GM19193 (cell line): ENCODE measurements at regions not wholly inside any gene's neighbourhood (a gene's known extent, or its start where the extent isn't known, plus 50 kb on each side); places are given as distances from the start of the nearest gene placed in this dataset.

Source experiments
- POLR2A ChIP-seq: IDR thresholded peaks from 4 replicates; pipeline ENCODE4 v1.6.1; 2011; ENCODE audit not compliant: insufficient read depth, insufficient read length; ENCODE audit errors: extremely low read depth

DNA sequence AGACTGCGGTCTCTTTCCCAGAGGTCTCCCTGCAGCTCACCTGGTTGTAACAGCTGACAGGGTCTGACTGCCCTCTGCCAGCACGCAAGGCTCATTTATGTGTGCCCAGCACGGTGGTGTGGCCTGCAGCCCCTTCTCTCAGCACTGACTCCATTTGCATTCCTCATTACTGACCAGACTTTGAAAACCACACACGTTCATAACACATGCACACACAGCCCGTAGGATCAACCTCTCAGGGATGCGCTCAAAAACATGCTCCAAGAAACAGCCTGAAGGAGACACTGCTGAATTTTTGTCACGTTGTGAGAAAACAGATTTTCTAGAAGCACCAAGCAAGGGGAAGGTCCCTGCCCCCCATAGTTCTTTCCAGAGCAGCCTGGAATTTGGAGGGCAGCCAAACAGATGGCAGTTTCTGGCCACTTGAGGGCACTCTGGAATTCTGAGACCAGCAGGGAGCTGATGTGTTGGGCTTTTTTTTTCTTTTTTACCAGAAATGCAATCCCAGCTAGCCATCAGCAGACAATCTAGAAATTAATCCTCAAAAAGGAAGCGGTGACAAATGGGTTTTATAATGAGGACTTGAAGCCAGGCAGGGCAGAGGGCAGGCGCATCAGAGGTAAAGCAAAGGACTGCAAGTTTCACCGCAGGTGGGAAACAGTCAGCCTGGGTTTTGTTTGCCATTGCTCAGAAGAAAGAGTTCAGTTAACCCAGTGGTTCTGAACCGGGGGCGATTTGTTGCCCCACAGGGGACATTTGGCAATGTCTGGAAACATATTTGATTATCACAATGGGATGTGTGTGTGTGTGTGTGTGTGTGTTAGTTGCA is 170.5 kb upstream of the PROK2 start:
- TF ChIP-seq POLR2A: no peak

DNA sequence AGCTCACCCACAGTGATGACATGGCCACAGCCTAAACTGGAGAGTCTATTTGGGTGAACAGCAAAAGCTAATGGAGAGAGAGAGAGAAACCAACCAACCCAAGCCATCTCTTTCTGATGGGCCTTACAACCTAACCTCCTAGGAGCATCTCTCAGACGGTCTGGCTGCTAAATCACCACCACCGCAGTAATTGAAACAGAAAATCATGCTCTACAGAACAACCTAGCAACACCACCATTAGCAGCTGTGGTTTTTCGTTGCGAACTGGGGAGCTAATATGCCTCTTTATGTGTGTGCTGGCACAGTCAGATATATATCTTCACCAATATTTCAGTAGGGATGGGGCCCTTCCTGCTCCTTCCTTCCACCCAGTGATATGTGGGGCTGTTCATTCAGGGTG is 166.9 kb upstream of the PROK2 start:
- no peak for TF ChIP-seq POLR2A

DNA sequence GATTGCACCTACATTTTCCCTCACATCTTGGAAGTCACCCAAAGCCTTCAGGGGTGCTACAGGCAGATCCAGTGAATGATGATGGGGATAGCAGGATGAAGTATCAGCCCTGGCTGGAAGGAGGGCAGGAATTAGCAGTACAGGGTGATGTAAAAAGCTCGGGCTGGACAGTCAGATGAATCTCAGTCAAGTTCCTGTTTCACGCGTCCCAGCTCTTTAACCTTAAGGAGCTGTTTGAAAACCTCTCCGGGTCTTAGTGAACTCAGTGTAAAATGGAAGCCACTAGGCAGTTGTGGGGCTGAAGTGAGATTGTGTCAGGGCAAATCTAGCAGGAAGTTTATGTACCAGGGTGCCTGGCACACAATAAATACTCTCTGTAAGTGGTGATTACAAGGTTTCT is 166.4 kb upstream of the PROK2 start:
- TF ChIP-seq POLR2A: no peak

DNA sequence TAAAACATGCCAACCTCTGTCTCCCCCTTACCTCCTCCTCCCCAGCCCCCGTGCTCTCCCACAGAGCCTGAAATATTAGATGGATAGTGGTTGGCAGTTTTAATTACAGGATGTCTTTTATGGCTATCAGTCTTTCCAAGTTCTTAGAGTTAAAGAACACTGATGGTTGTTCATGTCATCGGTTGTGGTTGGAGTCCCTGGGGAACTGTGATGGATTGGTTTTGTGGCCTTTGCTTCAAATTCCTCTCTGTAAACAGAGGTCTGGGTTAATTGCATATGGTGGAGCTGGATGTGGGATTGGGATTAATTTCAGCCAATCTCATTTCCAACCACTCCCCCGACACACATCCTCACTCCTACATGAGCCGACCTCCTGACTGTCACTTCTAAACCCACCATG is 164.5 kb upstream of the PROK2 start:
- no peak for TF ChIP-seq POLR2A

DNA sequence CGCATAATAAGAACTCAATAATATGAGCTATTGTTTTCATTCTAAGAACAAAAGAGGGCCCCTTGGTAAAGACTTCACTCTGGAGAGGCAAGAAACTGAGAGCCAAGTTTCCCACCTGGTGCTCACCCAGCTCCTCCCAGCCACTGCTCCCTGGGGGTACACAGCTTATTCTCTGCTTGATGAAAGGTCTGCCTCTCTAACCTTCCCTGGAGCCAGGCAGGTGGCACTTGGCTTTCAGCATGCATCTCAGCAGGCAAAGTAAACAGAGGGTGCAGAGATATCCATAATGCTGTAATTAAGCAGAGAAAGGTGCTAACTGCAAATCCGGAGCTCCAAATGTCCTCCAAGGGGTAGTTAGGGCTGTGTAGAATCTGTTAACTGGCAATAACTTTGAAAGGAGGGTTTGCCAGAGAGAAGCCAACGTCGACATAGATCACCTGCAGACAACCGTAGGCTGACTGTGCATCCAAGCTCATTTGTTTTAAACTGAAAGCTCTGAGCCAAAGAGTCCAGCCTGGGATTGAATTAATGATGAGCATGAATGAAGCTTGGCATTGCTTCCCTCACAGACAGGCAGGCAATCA is 159.6 kb upstream of the PROK2 start:
- TF ChIP-seq POLR2A: no peak

DNA sequence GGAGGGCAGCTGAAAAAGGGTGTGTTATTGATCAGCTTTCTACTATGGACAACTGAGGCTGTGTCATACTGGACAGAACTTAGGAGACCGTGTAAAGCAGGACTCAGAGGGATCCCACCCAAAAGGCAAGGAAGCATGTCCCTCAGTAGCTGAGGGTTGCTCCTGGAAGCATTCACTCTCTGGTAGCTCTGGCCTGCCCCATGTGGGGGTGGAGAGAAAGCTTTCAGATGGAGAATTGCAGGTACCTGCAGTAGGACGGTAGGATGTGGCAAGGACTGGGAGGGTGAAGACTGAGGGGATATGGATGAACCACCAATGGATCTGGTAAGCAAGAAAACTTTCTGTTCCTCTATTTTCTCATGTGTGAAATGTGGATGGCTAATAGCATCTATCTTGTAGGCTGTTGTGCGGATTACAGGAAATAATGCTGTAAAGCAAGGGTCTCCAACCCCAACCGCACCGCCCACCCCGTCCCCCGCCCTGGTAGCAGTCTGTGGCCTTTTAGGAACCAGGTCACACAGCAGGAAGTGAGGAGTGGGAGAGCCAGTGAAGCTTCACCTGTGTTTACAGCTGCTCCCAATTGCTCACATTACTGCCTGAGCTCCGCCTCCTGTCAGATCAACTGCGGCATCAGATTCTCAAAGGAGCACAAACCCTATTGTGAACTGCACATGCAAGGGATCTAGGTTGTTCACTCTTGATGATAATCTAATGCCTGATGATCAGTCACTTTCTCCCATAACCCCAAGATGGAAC is 157.7 kb upstream of the PROK2 start:
- TF ChIP-seq POLR2A: no peak

DNA sequence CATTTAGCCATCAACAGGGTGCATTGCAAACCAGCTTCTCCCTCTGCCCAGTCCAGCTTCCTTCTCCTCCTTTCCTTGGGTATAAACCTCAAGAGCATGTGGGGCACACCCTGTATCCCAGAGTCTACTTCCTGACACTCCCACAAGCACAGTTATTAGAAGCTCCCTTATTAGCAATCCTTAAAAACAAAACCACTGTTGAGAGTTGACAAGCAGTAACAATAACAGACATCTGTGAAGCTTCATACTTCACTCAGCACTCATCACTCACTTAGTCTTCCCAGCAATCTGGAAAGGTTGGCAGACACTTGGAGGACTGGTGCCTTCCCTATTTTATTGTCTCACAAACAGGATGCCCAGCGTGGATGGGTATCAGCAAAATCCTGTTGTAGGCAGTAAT is 155.5 kb upstream of the PROK2 start:
- no peak for TF ChIP-seq POLR2A

DNA sequence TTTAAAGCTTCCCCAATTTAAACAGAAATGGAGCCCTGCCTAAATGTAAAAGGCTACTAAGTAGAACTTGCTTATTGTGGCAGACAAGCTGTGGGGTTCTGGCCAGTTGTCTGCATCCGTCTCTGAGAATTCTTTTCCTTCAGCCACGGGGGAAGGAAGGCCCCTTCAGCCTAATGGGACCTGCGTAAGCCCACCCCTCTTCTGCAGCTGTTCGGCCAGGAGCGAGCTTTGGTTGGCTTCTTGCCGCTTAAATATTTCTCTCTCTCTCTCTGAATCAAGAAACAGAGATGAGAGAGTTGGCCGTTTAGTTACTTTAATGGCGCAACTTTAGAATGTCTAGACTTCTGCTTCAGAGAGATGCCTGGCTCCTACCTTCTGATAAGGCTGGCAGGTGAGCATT is 151.7 kb upstream of the PROK2 start:
- no peak for TF ChIP-seq POLR2A

DNA sequence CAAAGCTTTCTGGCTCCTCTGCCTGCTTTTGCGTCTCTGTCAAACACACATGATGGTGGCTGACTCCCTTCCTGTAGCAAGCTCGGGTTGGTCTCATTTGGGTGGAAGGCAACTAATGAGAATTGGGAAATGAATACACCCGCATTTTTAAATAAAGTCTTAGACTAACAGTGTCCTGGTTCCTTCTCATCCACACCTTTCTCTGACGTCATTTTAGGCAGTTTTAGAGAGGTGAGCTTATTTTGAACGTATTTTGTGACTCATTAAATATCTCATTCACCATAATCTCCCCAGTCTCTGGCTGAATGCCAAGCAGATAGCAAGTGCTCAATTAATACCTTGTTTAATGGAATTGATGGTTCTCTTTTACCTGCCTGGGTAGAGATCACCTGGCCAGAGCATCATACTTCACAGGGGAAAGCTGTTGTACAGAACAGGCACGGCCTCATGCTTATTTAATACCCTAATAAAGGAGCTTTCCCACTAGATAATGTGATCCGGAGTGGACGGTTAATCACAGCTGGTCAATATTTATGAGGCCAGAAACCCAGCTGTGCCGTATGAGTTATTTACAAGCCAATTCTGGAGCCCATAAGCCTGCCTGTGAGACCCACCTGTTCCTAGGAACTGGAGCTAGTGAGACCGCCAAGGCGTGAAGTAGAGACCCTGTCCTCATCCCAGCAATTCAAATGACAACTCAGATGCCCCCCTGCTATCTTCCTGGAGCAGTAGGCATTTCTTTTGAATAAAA is 149.7 kb upstream of the PROK2 start:
- TF ChIP-seq POLR2A: no peak

DNA sequence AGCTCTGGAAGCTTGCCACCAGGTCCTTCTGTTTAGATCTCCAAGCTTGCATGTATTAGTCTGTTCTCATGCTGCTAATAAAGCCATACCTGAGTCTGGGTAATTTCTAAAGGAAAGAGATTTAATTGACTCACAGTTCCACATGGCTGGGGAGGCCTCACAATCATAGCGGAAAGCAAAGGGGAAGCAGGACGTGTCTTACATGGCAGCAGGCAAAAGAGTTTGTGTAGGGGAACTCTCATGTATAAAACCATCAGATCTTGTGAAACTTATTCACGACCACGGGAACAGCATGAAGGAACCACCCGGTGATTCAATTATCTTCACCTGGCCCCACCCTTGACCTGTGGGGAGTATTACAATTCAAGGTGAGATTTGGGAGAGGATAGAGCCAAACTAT is 147.0 kb upstream of the PROK2 start:
- TF ChIP-seq POLR2A: no peak

DNA sequence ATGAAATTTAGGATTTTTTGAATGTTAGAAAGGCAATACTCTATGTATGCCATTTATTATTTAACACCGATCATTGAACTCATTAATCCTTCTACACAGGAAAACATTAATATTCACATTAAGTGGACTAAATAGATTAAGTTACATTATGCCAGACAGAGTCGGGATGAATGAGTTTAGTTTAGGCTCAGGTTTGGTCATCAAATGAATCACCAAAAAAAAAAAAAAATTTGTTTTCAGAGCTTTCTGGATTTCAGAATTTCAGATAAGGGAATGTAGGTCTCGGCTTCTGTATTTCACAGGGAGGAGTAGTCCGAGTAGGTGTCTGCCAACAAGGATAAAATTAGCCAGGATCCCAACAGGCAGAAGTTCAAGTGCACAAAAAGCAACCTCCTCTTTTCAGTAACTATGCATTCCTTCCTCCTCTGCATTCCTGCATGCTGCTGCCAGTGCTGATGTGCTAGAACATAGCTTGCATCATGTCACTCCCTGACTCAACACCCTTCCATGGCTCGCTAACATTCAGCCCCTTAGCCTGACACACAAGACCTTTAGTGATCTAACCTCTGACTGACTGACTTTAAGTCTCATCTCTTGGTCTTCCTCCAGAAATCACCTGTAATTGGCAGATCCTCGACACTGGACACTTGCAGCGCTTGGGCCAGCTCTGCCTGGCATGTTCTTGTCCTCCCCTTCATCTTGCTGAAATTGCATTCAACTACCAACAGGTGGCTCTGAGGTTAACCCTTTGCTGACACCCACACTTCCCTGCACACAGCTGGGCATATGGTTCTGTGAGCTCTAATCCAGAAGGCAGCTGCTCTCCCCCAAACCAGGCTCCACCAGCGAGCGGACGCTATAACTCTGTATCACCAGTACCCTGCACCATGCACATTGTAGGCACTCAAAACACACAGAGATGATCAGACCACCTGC is 145.4 kb upstream of the PROK2 start:
- TF ChIP-seq POLR2A: no peak

DNA sequence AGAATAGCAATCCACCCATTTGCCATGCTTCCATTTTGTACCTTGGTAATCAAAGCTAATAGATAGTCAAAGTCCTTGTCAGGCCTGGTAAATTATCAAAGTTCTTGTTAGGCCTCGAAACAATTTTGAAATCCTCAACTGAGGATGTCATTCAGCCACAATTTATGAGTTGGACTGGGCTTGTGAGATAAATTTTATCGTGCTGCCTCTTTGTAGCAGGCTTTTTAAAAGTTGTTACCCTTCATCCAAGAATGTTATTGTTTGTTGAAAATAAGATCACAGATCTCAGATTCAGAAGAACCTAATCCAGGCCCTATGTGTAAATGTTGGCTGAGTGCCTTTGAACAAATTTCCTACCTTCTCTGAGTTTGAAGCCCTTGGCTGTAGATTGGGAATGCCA is 143.3 kb upstream of the PROK2 start:
- no peak for TF ChIP-seq POLR2A

DNA sequence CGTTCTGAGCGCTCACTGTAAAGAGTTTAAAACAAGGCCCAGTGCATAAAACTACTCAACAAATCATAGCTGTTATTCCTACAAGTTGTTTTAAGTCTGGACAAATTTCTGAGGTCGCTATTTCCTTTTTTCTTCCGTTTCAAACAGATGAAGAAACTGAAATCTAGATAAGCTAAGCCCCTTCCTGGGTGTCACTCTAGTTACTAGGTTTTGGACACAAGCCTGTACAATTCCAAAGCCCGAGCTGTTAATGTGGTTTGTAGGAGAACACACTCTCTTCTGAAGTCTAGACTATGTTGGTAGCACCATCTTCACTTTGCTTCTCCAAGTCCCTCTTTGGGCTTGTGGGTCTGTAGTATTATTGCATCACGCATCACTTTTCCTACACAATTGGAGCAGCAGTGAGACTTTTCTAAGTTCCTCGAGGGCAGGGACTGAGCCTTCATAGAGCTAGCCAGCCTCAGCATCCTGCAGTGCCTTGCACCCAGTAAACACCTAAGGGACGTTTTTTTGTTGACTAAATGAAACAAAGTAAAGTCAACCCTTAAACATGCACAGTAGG is 142.6 kb upstream of the PROK2 start:
- no peak for TF ChIP-seq POLR2A

DNA sequence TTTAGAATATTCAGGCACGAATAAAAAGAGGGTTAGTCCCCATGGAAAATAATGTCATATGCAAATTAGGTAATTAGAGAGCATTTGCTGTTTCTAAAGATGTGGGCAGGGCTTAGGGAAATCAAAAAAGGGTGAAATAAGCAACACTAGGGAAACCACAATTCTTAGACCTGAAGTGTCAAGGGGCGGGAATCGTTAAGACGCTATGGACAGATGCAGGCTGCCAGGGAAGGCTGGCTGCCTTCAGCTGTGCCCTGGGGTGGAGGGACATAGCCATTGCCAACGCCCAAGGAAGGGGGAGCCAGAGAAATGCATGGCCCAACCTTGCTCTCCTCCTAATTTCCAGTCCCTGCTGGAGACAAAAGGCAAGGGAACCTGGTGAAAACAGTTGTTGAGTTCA is 141.7 kb upstream of the PROK2 start:
- no peak for TF ChIP-seq POLR2A
